ENCODE measurements at regions not wholly inside any gene's neighbourhood (a gene's known extent, or its start where the extent isn't known, plus 50 kb on each side); places are given as distances from the start of the nearest gene placed in this dataset.

DNA sequence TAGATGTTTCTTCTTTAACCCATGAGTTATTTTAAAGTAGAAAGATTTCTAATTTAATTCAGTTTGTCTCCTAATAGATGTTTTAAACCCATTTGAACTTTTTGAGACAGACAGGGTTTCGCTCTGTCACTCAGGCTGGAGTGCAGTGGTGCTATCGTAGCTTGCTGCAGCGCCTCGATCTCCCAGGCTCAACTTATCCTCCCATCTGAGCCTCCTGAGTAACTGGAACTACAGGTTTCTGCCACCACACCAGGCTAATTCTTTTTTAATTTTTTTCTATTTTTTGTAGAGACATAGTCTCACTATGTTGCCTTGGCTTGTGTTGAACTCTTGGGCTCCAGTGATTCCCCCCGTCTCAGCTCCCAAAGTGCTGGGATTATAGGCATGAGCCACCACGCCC is 53.0 kb upstream of the RAB18 start:
- Histone ChIP-seq H3K27me3 (no peaks in the 10 kb centered on the region), H3K36me3 (no peaks in the 10 kb centered on the region), H3K9me3 (no peaks in the 10 kb centered on the region), H3K27ac (no peak overlapping the region), H3K4me3 (no peak overlapping the region), H3K4me1 (no peaks in the 10 kb centered on the region)
- intact Hi-C loops (cut with DNase I; ENCODE audit: low total_unique reads), result no loop called here
- TF ChIP-seq POLR2A (IDR thresholded peaks at IDR 0.05) (no peak), POLR2AphosphoS5 (IDR thresholded peaks at IDR 0.05) (no peak)
- no peak for DNase-seq (ENCODE audit: low spot score in 2 of 2)

DNA sequence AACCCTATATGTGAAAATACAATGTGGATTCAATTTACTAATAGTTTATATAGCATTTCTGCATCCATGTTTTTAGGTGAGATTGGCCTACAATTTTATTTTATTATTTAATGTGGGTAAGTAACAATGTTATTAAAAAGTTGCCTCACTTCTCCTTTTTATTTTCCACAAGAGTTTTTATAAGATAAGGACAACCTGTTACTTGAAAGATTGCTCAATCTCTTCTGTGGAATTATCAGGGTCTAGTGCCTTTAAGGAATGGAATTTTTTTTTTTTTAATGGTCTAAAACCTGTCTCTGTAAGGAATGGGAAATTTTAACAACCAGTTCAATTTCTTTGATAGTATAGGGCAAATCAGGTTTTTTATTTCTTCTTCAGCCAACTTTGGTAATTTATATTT is 53.9 kb upstream of the RAB18 start:
- Histone ChIP-seq H3K9me3 (no peaks in the 10 kb centered on the region), H3K4me3 (no peak overlapping the region), H3K36me3 (no peaks in the 10 kb centered on the region), H3K4me1 (no peaks in the 10 kb centered on the region), H3K27ac (no peak overlapping the region), H3K27me3 (no peaks in the 10 kb centered on the region)
- intact Hi-C loops (cut with DNase I; ENCODE audit: low total_unique reads), result no loop called here
- no peak for DNase-seq (ENCODE audit: low spot score in 2 of 2)
- TF ChIP-seq POLR2AphosphoS5 (IDR thresholded peaks at IDR 0.05), result no peak
- TF ChIP-seq POLR2A (IDR thresholded peaks at IDR 0.05), result no peak
- TF ChIP-seq, protein P1, sequence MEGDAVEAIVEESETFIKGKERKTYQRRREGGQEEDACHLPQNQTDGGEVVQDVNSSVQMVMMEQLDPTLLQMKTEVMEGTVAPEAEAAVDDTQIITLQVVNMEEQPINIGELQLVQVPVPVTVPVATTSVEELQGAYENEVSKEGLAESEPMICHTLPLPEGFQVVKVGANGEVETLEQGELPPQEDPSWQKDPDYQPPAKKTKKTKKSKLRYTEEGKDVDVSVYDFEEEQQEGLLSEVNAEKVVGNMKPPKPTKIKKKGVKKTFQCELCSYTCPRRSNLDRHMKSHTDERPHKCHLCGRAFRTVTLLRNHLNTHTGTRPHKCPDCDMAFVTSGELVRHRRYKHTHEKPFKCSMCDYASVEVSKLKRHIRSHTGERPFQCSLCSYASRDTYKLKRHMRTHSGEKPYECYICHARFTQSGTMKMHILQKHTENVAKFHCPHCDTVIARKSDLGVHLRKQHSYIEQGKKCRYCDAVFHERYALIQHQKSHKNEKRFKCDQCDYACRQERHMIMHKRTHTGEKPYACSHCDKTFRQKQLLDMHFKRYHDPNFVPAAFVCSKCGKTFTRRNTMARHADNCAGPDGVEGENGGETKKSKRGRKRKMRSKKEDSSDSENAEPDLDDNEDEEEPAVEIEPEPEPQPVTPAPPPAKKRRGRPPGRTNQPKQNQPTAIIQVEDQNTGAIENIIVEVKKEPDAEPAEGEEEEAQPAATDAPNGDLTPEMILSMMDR (IDR thresholded peaks at IDR 0.05), result no peak

DNA sequence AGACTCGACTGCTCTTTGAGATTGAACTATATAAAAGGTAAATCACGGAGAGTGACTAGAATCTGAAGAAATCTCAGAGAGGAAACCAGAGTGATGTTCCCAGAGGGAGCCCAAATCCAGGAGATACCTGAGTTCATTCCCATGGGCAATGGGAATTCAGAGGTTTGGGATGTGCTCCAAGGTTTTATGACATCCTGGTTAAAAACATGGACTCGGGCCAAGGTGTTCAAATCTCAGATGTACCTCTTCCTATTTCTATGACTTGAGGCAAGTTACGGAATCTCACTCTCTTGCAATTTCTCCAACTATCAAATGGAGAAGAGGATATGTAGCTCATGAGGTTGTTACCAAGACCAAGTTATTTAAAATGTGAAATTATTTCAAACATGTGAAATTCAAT is 54.5 kb upstream of the RAB18 start:
- H3K4me3 ChIP-seq, result no peak overlapping the region
- no peaks in the 10 kb centered on the region for H3K4me1 ChIP-seq
- no peak for DNase-seq (ENCODE audit: low spot score in 2 of 2)
- no peaks in the 10 kb centered on the region for H3K36me3 ChIP-seq
- no peaks in the 10 kb centered on the region for H3K9me3 ChIP-seq
- intact Hi-C loops (cut with DNase I; ENCODE audit: low total_unique reads), result no loop called here
- no peak for TF ChIP-seq POLR2A (IDR thresholded peaks at IDR 0.05)
- TF ChIP-seq POLR2AphosphoS5 (IDR thresholded peaks at IDR 0.05), result no peak
- TF ChIP-seq, protein P1 (IDR thresholded peaks at IDR 0.05), result no peak
- no peak overlapping the region for H3K27ac ChIP-seq
- no peaks in the 10 kb centered on the region for H3K27me3 ChIP-seq

DNA sequence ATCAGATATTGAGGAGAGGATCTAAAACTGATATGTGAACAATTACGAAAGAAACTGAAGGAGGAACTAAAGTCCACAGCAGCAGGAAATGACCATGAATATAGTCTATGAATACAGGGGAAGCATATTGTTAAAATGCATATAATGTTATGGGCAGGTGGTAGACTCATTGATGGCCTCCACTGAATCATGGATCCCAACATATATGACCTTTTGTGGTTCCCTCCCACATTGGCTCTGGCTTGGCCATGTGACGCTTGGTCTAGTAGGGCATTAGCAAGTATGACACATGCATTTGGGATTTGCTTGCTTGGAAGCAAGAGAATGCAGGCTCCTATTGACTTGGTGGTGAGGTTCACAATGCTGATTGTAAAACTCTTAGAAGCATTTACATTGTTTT is 55.2 kb upstream of the RAB18 start:
- Histone ChIP-seq H3K4me1 (no peaks in the 10 kb centered on the region), H3K27me3 (no peaks in the 10 kb centered on the region), H3K27ac (no peak overlapping the region), H3K9me3 (no peaks in the 10 kb centered on the region), H3K36me3 (no peaks in the 10 kb centered on the region), H3K4me3 (no peak overlapping the region)
- DNase-seq (ENCODE audit: low spot score in 2 of 2), result no peak
- TF ChIP-seq POLR2A (IDR thresholded peaks at IDR 0.05) (no peak), POLR2AphosphoS5 (IDR thresholded peaks at IDR 0.05) (no peak)
- TF ChIP-seq, protein P1 (IDR thresholded peaks at IDR 0.05), result no peak
- intact Hi-C loops (cut with DNase I; ENCODE audit: low total_unique reads), result no loop called here

DNA sequence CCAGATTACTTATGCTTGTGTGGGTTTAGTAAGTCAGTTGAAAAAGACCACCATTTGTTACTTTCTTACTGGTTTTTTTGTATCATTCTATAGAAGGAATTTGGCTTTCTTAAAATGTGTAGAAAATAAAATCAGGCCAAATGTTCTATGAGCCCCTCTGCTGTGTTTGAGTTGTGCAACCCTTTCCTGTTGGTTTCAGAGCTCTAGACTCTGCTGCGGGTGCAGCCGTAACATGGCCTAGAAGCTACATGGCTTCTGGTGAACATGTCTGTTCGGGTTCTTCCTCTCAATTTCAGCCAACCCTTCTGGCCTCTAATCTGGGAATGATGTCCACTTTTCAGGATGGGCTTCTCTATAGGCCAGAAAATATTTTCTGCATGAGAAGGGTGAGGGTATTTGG is 56.6 kb upstream of the RAB18 start:
- TF ChIP-seq, protein P1 (IDR thresholded peaks at IDR 0.05), result no peak
- TF ChIP-seq POLR2AphosphoS5 (IDR thresholded peaks at IDR 0.05), result no peak
- no peak for TF ChIP-seq POLR2A (IDR thresholded peaks at IDR 0.05)
- intact Hi-C loops (cut with DNase I; ENCODE audit: low total_unique reads), result no loop called here

More for the DNA sequence above, 56.6 kb upstream of the RAB18 start:
- no peak overlapping the region for H3K4me3 ChIP-seq
- no peak for DNase-seq (ENCODE audit: low spot score in 2 of 2)
- no peaks in the 10 kb centered on the region for H3K4me1 ChIP-seq
- no peaks in the 10 kb centered on the region for H3K9me3 ChIP-seq
- no peaks in the 10 kb centered on the region for H3K27me3 ChIP-seq
- no peak overlapping the region for H3K27ac ChIP-seq
- no peaks in the 10 kb centered on the region for H3K36me3 ChIP-seq
